Motor neuron (in vitro differentiated cells): ENCODE measurements at regions not wholly inside any gene's neighbourhood (a gene's known extent, or its start where the extent isn't known, plus 50 kb on each side); places are given as distances from the start of the nearest gene placed in this dataset.
A peak's percentile ranks its signal among the peaks of the same experiment; 100 is the strongest.
"Not testable (repeated sequence)": the region's sequence is repeated elsewhere in the genome, so short reads cannot be mapped to it uniquely, and the experiment has no call there.

ENCODE experiments used
- ATAC-seq, 8 experiments: fragments of 200-7000 bp; cut with Tn5 transposase; replicated peaks in 6 of 8; 2 replicates each; pipeline ENCODE4 v1.8.0; 2021; ENCODE audit warnings: mild to moderate bottlenecking in 8 of 8, moderate library complexity in 8 of 8
- H3K27ac ChIP-seq, 2 donors: fragments of 250-450 bp; sonication (Bioruptor Pico); 2 replicates each; pipeline ENCODE4 v1.9.0; 2021; ENCODE audit warnings: antibody characterized with exemption in 2 of 2, mild to moderate bottlenecking in 2 of 2, moderate library complexity in 1 of 2
- H3K4me1 ChIP-seq, 2 donors: fragments of 250-450 bp; sonication (Bioruptor Pico); replicated peaks in 1 of 2; 2 replicates each; pipeline ENCODE4 v1.6.1; 2021; ENCODE audit warnings: antibody characterized with exemption in 2 of 2, mild to moderate bottlenecking in 2 of 2, moderate library complexity in 1 of 2
- H3K4me3 ChIP-seq, 5 donors: fragments of 250-450 bp; sonication (Bioruptor Pico); 2 replicates each; pipeline ENCODE4 v1.9.0; 2021; ENCODE audit warnings: antibody characterized with exemption in 5 of 5, mild to moderate bottlenecking in 5 of 5, moderate library complexity in 4 of 5
- WGBS, 10 experiments: fragments of 450-650 bp; shearing (Covaris generic); methylation state at CpG; one replicate each; pipeline ENCODE4 v1.0.0; 2022; 5-methylcytosine and 5-hydroxymethylcytosine counted together
- in situ Hi-C, 9 experiments: fragments of 400-800 bp; cut with MboI; loops; one replicate each; pipeline ENCODE4 v1.15.0; 2021; ENCODE audit warnings: low sequenced_read_pairs in 9 of 9, low pct_unique_long_range_greater_than_20kb in 2 of 9; ENCODE audit not compliant: unreplicated experiment in 9 of 9

GRCh38 chr4:12609212-12609875 is 874.8 kb downstream of the RAB28 start:
- H3K4me1 ChIP-seq, H3K4me3 ChIP-seq, H3K27ac ChIP-seq, in situ Hi-C loops: not testable (repeated sequence)
- WGBS, 10 experiments, result 23 to 100% (median 92%) methylated on average over 1 to 4 of the region's 33 CpGs; no CpG with 5 or more reads in 6 of the 10 experiments
- peak in 1 of 8 experiments; percentile 36 for ATAC-seq

- no peak overlapping the region for H3K27ac ChIP-seq
- no peak for ATAC-seq
- no peaks in the 10 kb centered on the region for H3K4me1 ChIP-seq
- no peak overlapping the region for H3K4me3 ChIP-seq
- in situ Hi-C loops, result no loop called here
These were observed 888.2 kb downstream of the RAB28 start for GRCh38 chr4:12595986-12596385.

GRCh38 chr4:12595489-12595888 is 888.7 kb downstream of the RAB28 start:
- Histone ChIP-seq H3K4me1 (no peaks in the 10 kb centered on the region), H3K4me3 (no peak overlapping the region), H3K27ac (no peak overlapping the region)
- no peak for ATAC-seq
- 0 to 83% (median 40%) methylated on average over 1 to 3 of the region's 4 CpGs; no CpG with 5 or more reads in 7 of the 10 experiments for WGBS, 10 experiments
- in situ Hi-C loops, result no loop called here

GRCh38 chr4:12588582-12588981 is 895.6 kb downstream of the RAB28 start:
- H3K4me3 ChIP-seq, result no peak overlapping the region
- no peak overlapping the region for H3K27ac ChIP-seq
- H3K4me1 ChIP-seq, result peaks cover 0 to 1% of the 10 kb centered on the region in 2 donors
- ATAC-seq, result no peak
- in situ Hi-C loops, result no loop called here

- in situ Hi-C loops, result no loop called here
- H3K4me3 ChIP-seq, result no peak overlapping the region
- no peak overlapping the region for H3K27ac ChIP-seq
- ATAC-seq, result peak in 4 of 8 experiments; percentile 34 to 91 (median 70)
- peaks cover 0 to 6% of the 10 kb centered on the region in 2 donors for H3K4me1 ChIP-seq
- 0 to 100% (median 81%) methylated on average over 1 to 5 of the region's 6 CpGs for WGBS, 10 experiments
These were observed 897.7 kb downstream of the RAB28 start for GRCh38 chr4:12586242-12587006.

GRCh38 chr4:12584116-12584875 is 899.8 kb downstream of the RAB28 start:
- Histone ChIP-seq H3K27ac (no peak overlapping the region), H3K4me3 (no peak overlapping the region), H3K4me1 (peaks cover 0 to 6% of the 10 kb centered on the region in 2 donors)
- 7 to 100% (median 71%) methylated on average over 2 to 4 of the region's 4 CpGs for WGBS, 10 experiments
- no peak for ATAC-seq
- in situ Hi-C loops, result no loop called here

- Histone ChIP-seq H3K4me1 (peaks cover 0 to 6% of the 10 kb centered on the region in 2 donors), H3K4me3 (no peak overlapping the region), H3K27ac (no peak overlapping the region)
- in situ Hi-C loops, result no loop called here
- ATAC-seq, result peak in 1 of 8 experiments; percentile 82
- WGBS, 10 experiments, result 0 to 100% (median 65%) methylated on average over 1 of the region's 1 CpG; no CpG with 5 or more reads in 2 of the 10 experiments
These were observed 900.9 kb downstream of the RAB28 start for GRCh38 chr4:12583275-12583674.

GRCh38 chr4:12580787-12581186 is 903.4 kb downstream of the RAB28 start:
- Histone ChIP-seq H3K27ac (no peak overlapping the region), H3K4me3 (no peak overlapping the region), H3K4me1 (peaks cover 0 to 6% of the 10 kb centered on the region in 2 donors)
- in situ Hi-C loops, result no loop called here
- no peak for ATAC-seq
- WGBS, 10 experiments, result 28 to 100% (median 87%) methylated on average over 2 to 5 of the region's 5 CpGs; no CpG with 5 or more reads in 2 of the 10 experiments

GRCh38 chr4:12579172-12579571 is 905.0 kb downstream of the RAB28 start:
- H3K27ac ChIP-seq, result no peak overlapping the region
- ATAC-seq, result no peak
- WGBS, 10 experiments, result 0 to 86% (median 25%) methylated on average over 1 to 6 of the region's 6 CpGs; no CpG with 5 or more reads in 1 of the 10 experiments
- no peak overlapping the region for H3K4me3 ChIP-seq
- H3K4me1 ChIP-seq, result peaks cover 3 to 6% of the 10 kb centered on the region in 2 donors
- in situ Hi-C loops, result no loop called here

- no peak overlapping the region for H3K4me3 ChIP-seq
- WGBS, 10 experiments, result 0 to 100% (median 66%) methylated on average over 2 to 4 of the region's 4 CpGs; no CpG with 5 or more reads in 1 of the 10 experiments
- ATAC-seq, result no peak
- in situ Hi-C loops, result no loop called here
- H3K27ac ChIP-seq, result no peak overlapping the region
- peaks cover 0 to 3% of the 10 kb centered on the region in 2 donors for H3K4me1 ChIP-seq
These were observed 907.7 kb downstream of the RAB28 start for GRCh38 chr4:12576409-12576808.

- peaks cover 0 to 3% of the 10 kb centered on the region in 2 donors for H3K4me1 ChIP-seq
- H3K27ac ChIP-seq, result no peak overlapping the region
- no peak for ATAC-seq
- H3K4me3 ChIP-seq, result no peak overlapping the region
- in situ Hi-C loops, result no loop called here
These were observed 910.4 kb downstream of the RAB28 start for GRCh38 chr4:12573716-12574115.

- H3K4me3 ChIP-seq, result no peak overlapping the region
- ATAC-seq, result no peak
- in situ Hi-C loops, result no loop called here
- 3 to 100% (median 83%) methylated on average over 1 to 3 of the region's 3 CpGs; no CpG with 5 or more reads in 1 of the 10 experiments for WGBS, 10 experiments
- H3K27ac ChIP-seq, result no peak overlapping the region
- no peaks in the 10 kb centered on the region for H3K4me1 ChIP-seq
These were observed 921.5 kb downstream of the RAB28 start for GRCh38 chr4:12562476-12563140.

- in situ Hi-C loops, result no loop called here
- Histone ChIP-seq H3K27ac (no peak overlapping the region), H3K4me3 (no peak overlapping the region), H3K4me1 (no peaks in the 10 kb centered on the region)
- ATAC-seq, result no peak
These were observed 922.1 kb downstream of the RAB28 start for GRCh38 chr4:12562021-12562420.
